ENCODE measurements at regions not wholly inside any gene's neighbourhood (a gene's known extent, or its start where the extent isn't known, plus 50 kb on each side); places are given as distances from the start of the nearest gene placed in this dataset.

DNA sequence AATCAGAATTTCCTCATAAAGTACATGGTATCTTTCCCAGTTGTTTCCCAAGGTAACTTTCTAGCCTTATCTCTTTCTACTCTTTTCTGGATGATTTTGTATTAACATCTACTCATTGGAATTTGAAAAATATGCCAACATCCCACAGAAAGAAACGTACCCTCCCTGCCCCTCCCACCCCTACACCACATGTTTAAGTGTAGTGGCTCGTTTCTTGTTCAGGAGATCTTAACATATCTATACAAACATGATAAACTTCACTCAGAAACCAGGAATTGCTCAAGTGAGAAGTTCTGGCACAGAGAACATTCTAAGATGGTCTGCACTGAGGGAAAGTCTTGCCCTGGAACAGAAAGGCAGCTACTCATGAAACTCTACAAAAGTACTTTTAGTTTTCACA, 404.7 kb downstream of the SOX2 start:
- H3K36me3 ChIP-seq (ENCODE audit: insufficient read depth, low read length): no peaks in the 10 kb centered on the region
- ChIA-PET CTCF (ENCODE audit: unreplicated experiment) (no interaction called here), POLR2A (interaction anchor here (0.6 to 0.7 kb wide), 2 partner anchors 75 to 1096 kb away, joined by 3 to 4 read pairs; no protein-coding TSS in a partner anchor)
- no peaks in the 10 kb centered on the region for H3K4me1 ChIP-seq (ENCODE audit: insufficient read depth, low read length, poor library complexity, severe bottlenecking)
- H3K27ac ChIP-seq (ENCODE audit: low read depth, low read length, poor library complexity, severe bottlenecking): no peak overlapping the region
- H3K4me3 ChIP-seq (ENCODE audit: low read depth, low read length, poor library complexity, severe bottlenecking): no peak overlapping the region
- intact Hi-C loops (cut with micrococcal nuclease; ENCODE audit: unreplicated experiment): no loop called here
- no peak overlapping the region for H2AFZ ChIP-seq (ENCODE audit: low read length)
- no peak overlapping the region for H3K4me2 ChIP-seq (ENCODE audit: low read length)
- no peaks in the 10 kb centered on the region for H4K20me1 ChIP-seq (ENCODE audit: insufficient read depth, low read length)
- TF ChIP-seq EZH2phosphoT487 (IDR thresholded peaks at IDR 0.05; ENCODE audit: borderline replicate concordance, low read depth, low read length): no peak
- no peaks in the 10 kb centered on the region for H3K79me2 ChIP-seq (ENCODE audit: insufficient read depth, low read depth, low read length)
- no peaks in the 10 kb centered on the region; the same call in 1 of the 2 replicates for H3K9me2 ChIP-seq (ENCODE audit: insufficient read depth, low read length)
- DNase-seq (ENCODE audit: low spot score): no peak
- no peaks in the 10 kb centered on the region for H3K9me3 ChIP-seq (ENCODE audit: low read length)
- no TSS peak for BruUV-seq (replicated peaks)

DNA sequence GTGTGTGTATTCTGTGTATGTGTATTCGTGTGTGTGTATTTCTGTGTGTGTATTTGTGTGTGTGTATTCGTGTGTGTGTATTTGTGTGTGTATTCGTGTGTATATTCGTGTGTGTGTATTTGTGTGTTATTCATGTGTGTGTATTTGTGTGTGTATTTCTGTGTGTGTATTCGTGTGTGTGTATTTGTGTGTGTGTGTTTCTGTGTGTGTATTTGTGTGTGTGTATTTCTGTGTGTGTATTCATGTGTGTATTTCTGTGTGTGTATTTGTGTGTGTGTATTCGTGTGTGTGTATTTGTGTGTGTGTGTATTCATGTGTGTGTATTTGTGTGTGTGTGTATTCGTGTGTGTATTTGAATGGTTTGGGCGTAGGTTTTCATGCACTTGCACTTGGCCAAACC, 405.4 kb downstream of the SOX2 start:
- ChIA-PET CTCF (ENCODE audit: unreplicated experiment) (no interaction called here), POLR2A (interaction anchor here (0.7 kb wide), 1 partner anchor 76 kb away, joined by 3 read pairs; no protein-coding TSS in a partner anchor)
- Histone ChIP-seq H3K9me2 (ENCODE audit: insufficient read depth, low read length) (no peaks in the 10 kb centered on the region; the same call in 1 of the 2 replicates), H3K9me3 (ENCODE audit: low read length) (no peaks in the 10 kb centered on the region), H3K27ac (ENCODE audit: low read depth, low read length, poor library complexity, severe bottlenecking) (no peak overlapping the region), H3K36me3 (ENCODE audit: insufficient read depth, low read length) (no peaks in the 10 kb centered on the region), H3K4me2 (ENCODE audit: low read length) (no peak overlapping the region), H3K4me1 (ENCODE audit: insufficient read depth, low read length, poor library complexity, severe bottlenecking) (no peaks in the 10 kb centered on the region), H2AFZ (ENCODE audit: low read length) (no peak overlapping the region), H3K4me3 (ENCODE audit: low read depth, low read length, poor library complexity, severe bottlenecking) (no peak overlapping the region), H3K79me2 (ENCODE audit: insufficient read depth, low read depth, low read length) (no peaks in the 10 kb centered on the region), H4K20me1 (ENCODE audit: insufficient read depth, low read length) (no peaks in the 10 kb centered on the region)
- no peak for DNase-seq (ENCODE audit: low spot score)
- no TSS peak for BruUV-seq (replicated peaks)
- intact Hi-C loops (cut with micrococcal nuclease; ENCODE audit: unreplicated experiment): no loop called here
- no peak for TF ChIP-seq EZH2phosphoT487 (IDR thresholded peaks at IDR 0.05; ENCODE audit: borderline replicate concordance, low read depth, low read length)
- TF ChIP-seq, protein P1, sequence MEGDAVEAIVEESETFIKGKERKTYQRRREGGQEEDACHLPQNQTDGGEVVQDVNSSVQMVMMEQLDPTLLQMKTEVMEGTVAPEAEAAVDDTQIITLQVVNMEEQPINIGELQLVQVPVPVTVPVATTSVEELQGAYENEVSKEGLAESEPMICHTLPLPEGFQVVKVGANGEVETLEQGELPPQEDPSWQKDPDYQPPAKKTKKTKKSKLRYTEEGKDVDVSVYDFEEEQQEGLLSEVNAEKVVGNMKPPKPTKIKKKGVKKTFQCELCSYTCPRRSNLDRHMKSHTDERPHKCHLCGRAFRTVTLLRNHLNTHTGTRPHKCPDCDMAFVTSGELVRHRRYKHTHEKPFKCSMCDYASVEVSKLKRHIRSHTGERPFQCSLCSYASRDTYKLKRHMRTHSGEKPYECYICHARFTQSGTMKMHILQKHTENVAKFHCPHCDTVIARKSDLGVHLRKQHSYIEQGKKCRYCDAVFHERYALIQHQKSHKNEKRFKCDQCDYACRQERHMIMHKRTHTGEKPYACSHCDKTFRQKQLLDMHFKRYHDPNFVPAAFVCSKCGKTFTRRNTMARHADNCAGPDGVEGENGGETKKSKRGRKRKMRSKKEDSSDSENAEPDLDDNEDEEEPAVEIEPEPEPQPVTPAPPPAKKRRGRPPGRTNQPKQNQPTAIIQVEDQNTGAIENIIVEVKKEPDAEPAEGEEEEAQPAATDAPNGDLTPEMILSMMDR (conservative IDR thresholded peaks at IDR 0.05; ENCODE audit: low read length): no peak

DNA sequence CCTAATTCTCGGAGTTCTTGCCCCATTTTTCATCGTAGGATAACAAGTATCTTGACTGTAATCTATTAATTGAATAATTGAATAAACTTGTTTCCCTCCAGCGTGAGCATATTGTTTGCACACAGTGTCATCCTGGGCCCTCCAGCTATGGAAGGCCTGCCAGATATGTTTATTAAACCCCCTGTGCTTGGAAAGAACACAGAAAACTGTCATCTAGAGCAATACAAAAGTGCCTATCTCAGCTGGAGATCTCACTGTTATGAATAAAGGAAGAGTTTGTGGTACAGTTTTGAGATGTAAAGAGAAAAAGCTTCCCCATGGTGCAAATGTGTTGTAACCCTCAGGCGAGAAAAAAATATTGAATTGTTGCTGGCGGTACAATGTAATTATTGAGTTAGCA, 405.9 kb downstream of the SOX2 start:
- H3K9me2 ChIP-seq (ENCODE audit: insufficient read depth, low read length): no peaks in the 10 kb centered on the region
- TF ChIP-seq EZH2phosphoT487 (IDR thresholded peaks at IDR 0.05; ENCODE audit: borderline replicate concordance, low read depth, low read length): no peak
- TF ChIP-seq, protein P1 (conservative IDR thresholded peaks at IDR 0.05; ENCODE audit: low read length): no peak
- no peak overlapping the region for H3K4me3 ChIP-seq (ENCODE audit: low read depth, low read length, poor library complexity, severe bottlenecking)
- no peaks in the 10 kb centered on the region for H3K9me3 ChIP-seq (ENCODE audit: low read length)
- no peaks in the 10 kb centered on the region for H3K79me2 ChIP-seq (ENCODE audit: insufficient read depth, low read depth, low read length)
- H2AFZ ChIP-seq (ENCODE audit: low read length): no peak overlapping the region
- no peaks in the 10 kb centered on the region for H3K4me1 ChIP-seq (ENCODE audit: insufficient read depth, low read length, poor library complexity, severe bottlenecking)
- ChIA-PET POLR2A (no interaction called here), CTCF (ENCODE audit: unreplicated experiment) (no interaction called here)
- intact Hi-C loops (cut with micrococcal nuclease; ENCODE audit: unreplicated experiment): no loop called here
- no peak overlapping the region for H3K27ac ChIP-seq (ENCODE audit: low read depth, low read length, poor library complexity, severe bottlenecking)
- no TSS peak for BruUV-seq (replicated peaks)
- H4K20me1 ChIP-seq (ENCODE audit: insufficient read depth, low read length): no peaks in the 10 kb centered on the region
- no peaks in the 10 kb centered on the region for H3K36me3 ChIP-seq (ENCODE audit: insufficient read depth, low read length)
- H3K4me2 ChIP-seq (ENCODE audit: low read length): no peak overlapping the region
- no peak for DNase-seq (ENCODE audit: low spot score)
